GM12874 (cell line): ENCODE measurements at regions not wholly inside any gene's neighbourhood (a gene's known extent, or its start where the extent isn't known, plus 50 kb on each side); places are given as distances from the start of the nearest gene placed in this dataset.

ENCODE experiments used
- CTCF ChIP-seq: IDR thresholded peaks from 2 replicates; pipeline ENCODE4 v1.5.1; 2011; ENCODE audit warnings: low read depth, mild to moderate bottlenecking, control low read depth, low read length, moderate library complexity; ENCODE audit not compliant: insufficient read depth

DNA sequence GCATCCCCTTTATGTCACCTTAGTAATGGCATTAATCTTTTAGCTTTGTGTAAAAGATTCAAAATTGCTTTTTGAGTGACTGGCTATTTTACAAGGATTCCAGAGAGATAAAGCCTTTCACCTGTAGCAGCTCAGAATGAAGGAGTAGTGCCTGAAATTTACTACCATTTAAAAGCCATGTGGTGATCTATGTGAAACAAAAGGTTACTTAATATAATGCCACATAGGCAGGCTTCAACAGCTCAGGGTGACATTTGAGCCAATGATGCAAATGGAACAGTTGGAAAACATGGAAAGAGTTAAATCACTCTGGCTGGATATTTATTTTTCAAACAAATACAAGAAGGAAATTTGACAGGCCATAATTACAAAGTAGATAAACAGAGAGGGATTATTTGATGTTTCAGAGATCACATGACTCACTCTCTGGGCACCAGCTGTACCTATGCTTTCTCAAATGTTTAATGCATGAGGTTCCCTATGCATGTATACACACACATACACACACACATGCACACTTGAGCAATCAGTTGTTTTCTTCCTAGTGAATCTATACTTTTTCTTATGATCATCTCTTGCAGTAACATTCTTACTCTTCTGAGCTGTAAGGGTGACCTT, 171.5 kb downstream of the ZMAT3 start:
- no peak for TF ChIP-seq CTCF

GRCh38 chr3:178895178-178895789, 176.3 kb downstream of the ZMAT3 start:
- no peak for TF ChIP-seq CTCF
